GM03348 (cell line): ENCODE measurements at regions not wholly inside any gene's neighbourhood (a gene's known extent, or its start where the extent isn't known, plus 50 kb on each side); places are given as distances from the start of the nearest gene placed in this dataset.

Source experiments
- DNase-seq: peaks from one replicate; pipeline ENCODE4 v3.0.0; 2012; ENCODE audit warnings: low spot score

DNA sequence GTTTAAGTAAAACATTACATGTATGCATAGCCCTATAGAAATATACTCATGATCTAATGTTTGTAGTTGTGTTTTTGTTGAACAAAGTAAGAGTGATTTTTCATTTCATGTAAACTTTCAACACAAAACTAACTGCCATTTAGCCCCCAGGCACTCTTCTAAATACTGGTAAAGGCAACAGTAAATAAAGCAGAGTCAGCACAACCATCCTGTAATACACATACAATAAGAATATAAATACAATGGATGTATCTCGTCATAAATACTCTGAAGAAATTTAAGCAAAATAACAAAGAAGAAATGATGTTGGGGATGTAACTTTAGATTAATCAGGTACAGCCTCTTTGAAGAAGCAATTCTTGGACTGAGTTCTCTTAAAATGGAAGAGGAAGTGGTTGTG, 821.2 kb downstream of the ARAP2 start:
- no peak for DNase-seq

DNA sequence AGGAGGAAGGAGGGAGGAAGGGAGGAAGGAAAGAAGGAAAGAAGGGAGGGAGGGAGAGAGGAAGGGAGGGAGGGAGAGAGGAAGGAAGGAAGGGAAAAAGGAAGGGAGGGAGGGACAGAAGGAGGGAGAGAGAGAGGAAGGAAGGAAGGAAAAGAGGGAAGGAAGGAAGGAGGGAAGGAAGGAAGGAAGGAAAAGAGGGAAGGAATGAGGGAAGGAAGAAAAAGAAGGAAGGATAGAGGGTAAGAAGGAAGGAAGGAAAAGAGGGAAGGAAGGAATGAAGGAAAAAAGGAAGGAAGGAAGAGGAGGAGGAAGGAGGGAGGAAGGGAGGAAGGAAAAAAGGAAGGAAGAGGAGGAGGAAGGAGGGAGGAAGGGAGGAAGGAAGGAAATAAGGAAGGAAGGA, 796.8 kb downstream of the ARAP2 start:
- DNase-seq: no peak

DNA sequence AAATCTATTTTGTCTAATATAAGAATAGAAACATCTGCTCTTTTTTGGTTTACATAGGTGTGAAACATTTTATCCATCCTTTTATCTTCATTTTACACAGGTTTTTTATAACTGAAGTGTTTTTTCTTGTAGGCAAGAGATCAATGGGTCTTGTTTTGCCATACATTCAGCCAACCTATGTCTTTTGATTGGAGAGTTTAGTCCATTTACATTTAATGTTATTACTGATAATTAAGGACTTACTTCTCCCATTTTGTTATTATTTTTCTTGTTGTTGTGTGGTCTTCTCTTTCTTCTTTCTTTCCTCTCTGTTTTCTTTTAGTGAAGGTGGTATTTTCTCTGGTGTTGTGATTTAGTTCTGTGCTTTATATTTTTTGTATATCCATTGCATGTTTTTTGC, 785.3 kb downstream of the ARAP2 start:
- no peak for DNase-seq

DNA sequence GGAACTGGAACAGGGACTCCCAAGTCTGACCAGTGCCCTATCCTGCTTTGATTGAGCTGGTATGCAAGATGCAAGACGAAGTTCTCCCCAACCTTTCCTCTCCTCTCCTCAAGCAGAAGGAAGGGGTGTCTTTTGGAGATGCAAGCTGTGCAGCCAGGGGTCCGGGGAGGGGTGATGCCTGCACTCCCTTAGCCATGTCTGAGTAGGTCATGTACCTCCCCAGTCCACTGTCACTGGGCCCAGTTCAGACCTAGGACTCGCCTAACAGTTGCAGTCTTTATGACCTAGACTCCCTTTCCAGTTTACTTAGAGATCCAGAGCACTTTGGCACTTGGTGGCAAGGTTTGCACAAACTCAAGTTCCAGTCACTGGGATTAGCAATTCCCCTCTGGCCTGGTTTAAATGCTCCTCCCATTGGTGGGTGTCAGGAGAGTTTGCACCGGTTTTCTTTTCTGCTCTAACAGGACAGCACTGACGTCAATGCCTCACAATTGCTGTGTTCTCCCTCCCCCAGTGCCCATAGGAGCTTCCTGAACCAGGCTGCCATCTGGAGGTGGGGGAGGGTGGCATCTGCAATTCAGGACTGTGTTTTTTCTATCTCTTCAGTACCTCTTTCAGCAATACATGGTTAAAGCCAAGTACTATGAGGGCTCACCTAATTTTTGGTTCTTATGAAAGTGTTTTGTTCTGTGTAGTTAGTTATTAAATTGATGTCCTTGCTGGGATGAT, 782.2 kb downstream of the ARAP2 start:
- no peak for DNase-seq

DNA sequence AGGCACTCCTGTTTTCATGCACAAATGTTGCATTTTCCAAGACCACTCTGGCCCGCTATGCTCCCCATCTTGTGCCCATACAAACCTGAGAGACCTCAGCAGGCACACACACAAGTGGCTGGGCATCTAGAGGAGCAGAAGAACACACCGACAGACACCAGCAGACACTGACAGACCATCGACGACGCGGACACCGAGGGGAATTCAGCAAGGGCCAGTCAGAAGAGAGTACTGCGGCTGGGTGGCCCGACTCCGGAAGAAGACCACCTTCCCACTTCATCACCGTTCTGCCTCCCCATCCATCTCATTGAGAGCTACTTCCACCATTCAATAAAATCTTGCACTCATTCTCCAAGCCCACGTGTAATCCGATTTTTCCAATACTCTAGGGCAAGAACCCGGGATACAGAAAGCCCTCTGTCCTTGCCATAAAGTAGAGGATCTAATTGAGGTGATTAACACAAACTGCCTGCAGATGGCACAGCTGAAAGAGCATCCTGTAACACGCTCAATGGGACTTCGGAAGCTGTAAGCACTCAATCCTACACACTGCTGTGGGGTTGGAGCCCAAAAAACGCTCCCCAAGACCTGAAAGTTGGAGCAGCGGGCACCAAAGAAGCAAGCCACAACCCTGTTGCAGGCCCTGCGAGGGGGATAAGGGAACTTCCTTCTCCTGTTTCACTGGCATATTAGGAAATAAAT, 780.9 kb downstream of the ARAP2 start:
- DNase-seq: no peak

DNA sequence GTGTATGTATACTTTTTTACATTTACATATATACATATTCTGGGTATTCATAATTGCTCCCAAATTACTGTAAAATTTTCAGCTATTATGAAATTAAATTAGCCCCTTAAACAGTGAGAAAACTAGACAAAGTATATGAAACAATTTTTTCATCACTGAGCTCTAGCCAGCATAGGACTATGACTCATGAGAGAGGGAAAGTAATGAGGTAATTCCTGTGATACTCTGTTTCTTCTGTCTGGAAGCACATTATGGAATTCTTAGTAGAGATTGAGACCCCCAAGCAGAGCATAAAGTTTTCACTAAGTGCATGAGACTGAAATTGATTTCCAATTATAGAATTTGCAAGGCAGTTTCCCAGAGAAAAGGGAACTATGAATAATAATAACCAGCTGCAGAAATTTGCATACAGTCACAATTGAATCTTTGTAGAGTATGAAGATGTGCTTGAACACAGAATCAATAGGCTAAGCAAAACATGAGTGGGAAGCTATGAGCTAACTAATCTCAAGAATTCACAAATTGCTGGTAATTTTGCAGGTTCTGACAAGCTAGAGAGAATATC, 779.3 kb downstream of the ARAP2 start:
- DNase-seq: no peak

DNA sequence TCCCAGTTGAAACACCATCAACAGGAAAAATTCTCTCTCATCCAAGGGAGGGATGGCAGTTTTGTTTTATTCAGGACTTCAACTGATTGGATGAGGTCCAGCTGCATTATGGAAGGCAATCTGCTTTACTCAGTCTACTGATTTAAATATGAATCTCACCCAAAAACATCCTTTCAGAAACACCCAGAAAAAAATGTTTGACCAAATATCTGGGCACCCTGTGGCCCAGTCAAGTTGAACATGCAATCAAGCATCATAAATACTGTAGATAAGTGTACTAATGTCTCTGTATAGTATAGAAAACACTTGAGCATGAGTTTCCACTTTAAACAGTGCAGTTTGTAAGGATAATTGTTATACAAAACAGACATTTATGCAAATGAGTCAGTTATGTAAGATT, 753.2 kb downstream of the ARAP2 start:
- no peak for DNase-seq

DNA sequence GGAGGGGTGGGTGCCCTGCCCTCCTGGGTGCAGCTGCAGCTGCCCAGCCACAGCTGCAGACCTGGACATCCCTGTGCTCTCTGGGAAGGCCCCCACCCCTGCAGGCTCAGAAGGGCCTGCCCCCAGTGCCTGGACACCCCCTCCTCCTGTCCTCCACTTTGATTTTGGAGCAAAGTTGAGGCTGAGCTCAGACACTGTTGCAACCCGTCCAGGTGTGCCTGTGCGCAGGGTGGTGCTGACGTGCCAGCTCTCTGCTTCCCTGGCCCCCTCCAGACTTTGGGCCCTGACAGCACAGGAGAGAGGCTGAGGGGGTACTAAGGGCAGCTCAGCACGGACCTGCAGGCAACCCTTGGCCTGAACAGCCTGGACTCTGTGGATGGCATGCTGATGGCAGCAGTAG, 750.3 kb downstream of the ARAP2 start:
- no peak for DNase-seq

DNA sequence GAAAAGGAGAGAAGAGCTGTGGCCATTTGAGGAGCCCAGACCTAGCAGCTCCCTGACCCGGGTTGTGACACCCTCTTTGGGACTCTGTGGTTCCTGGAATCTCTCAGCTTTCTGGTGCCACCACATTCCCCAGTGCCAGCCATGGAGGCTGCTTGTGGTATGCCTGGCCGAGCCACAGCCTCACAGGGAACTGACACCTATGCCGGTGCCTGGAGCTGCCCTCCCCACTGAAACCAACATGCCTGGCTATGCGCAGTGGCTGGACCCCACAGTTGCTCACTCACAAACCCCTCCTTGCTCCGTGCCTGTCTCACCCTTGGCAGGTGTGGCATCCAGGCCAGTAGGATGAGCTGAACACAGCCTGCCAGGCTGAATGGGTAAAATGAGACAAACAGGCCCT, 749.4 kb downstream of the ARAP2 start:
- no peak for DNase-seq

DNA sequence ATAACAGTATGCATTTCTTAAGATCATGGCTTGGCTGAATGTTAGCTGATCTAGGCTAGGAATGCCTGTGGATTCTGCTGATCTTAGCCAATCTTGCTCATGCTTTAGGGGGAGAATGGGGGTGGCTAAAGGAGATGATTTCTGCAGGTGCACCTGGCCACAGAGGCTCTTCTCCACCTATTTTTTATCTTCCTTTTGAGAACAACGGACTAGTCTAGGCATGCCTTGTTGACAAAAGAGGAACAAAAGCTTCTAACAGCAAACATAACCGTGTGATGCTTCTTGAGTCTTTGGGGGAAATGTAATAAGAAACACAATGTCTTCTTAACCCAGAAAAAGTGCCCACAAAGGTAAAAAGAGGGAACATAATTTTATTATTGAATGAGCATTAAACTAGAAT, 743.5 kb downstream of the ARAP2 start:
- DNase-seq: no peak

DNA sequence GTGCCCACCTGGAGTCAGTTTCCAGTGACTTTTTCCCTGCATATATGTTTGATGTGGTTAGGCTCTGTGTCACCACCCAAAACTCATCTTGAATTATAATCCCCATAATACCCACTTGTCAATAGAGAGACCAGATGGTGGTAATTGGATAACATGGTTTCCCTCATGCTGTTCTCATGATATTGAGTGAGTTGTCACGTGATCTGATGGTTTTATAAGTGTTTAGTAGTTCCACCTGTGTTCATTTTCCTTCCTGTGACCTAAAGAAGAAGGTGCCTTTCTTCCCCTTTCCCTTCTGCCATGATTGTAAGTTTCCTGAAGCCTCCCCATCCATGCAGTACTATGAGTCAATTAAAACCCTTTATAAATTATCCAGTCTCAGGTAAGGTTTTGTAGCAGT, 740.9 kb downstream of the ARAP2 start:
- no peak for DNase-seq

DNA sequence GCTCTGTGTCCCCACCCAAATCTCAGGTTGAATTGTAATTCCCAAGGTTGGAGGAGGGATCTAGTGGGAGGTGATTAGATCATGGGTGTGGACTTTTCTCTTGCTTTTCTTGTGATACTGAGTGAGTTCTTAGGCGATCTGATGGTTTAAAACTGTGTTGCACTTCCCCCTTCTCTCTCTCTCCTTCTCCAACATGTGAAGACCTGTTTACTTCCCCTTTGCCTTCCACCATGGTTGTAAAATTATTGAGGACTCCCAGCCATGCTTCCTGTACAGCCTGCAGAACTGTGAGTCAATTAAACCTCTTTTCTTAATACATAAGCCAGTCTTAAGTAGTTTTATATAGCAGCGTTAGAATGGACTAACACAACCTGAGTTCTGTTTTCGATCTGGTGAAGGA, 738.2 kb downstream of the ARAP2 start:
- no peak for DNase-seq

DNA sequence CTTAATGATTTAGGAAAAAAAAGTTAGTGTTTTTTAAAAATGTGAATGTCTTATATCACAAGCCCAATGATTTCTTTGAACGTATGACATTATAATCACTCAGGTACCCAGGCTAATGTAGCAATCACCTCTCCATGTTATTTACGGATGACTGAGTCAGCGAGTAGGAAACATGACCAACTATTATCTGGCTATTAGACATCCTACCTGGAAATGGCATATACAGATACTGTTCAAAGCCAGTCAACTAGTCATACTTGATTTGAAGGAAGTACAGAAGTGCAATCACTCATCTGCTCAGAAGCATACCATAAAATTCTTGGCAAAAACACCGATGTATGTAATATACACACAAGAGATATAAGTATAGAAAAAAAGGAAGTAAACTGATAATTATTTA, 732.5 kb downstream of the ARAP2 start:
- DNase-seq: no peak

DNA sequence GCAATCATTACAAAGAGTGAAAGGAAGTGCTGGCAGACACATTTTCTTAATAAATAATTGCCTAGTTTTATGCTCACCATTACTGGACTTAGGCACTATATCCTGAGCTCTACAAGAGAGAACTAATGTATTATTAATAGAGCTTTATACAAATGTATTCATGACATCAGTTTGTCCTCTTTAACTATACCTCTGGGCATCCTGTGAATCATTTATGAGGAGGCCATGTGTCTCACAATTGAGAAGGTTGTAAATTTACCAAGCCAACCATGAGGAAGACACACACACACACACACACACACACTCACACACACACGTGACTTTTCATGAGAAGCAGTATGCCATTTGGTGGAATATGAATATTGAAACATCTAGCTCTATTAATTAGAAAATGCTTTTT, 728.2 kb downstream of the ARAP2 start:
- no peak for DNase-seq

DNA sequence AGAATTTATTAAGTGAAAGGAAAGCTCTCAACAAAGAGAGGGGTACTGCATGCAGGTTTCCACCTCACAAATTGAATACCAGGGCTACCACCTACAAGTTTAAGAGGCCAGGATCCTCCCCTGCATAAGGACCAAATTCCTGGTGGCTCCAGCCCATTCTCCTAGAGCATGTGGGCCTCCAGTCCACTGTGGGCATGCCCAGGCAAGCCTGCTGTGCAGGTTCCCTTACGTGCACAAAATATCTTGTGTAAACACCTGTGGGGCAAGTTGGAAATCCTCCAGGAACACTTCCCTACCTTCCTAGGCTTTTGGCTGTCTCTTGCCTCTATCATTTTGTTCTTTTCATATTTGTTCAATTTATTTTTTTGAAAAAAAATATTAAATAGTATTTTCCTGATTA, 724.3 kb downstream of the ARAP2 start:
- DNase-seq: no peak

DNA sequence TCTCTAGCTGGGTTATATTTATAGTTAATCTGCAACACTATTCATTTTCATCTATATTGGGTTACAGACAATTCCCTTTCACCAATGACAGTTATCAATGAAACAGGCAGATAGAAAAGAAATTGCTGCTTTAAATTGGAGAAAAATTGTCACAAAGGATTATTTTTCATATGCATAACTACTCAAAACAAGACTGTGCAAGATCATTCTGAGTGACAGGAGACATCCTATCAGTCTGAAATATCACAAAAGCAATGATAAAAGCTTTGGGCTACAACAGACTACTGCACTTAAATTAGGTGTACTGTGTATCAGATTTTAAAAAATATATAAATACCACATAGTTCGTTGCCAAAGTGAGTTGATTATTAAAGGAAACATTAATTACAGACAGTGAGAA, 722.6 kb downstream of the ARAP2 start:
- DNase-seq: no peak

DNA sequence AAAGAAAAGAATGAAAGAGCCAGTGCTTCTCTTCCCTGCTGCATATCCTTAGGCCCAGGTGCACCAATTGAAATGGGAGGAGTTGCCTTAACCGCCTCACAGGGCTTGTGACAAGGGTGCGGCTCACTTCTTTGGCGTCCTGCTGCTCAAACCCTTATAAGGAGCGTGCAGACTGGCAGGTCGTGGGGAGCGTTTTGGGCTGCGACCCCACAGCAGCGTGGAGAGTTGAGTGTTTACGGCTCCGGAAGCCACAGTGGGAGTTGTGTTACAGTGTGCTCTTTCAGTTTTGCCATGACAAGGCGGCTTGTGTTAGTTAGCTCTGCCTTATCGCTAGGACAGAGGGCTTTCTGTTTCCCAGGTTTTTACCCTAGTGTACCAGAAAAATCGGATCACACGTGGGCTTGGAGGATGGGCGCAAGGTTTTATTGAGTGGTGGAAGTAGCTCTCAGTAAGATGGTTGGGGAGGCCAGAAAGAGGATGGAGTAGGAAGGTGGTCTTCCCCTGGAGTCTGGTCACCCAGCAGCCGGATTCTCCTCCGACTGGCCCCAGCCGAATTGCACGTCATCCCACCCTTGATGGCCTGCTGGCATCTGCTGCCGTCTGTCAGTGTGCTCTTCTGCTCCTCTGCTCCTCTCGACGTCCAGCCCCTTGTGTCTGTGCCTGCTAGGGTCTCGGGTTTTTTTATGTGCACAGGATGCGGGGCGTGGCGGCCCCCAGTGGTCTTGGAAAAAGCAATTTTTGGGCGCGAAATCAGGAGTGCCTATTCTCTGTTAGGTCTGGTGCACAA, 718.9 kb downstream of the ARAP2 start:
- no peak for DNase-seq

DNA sequence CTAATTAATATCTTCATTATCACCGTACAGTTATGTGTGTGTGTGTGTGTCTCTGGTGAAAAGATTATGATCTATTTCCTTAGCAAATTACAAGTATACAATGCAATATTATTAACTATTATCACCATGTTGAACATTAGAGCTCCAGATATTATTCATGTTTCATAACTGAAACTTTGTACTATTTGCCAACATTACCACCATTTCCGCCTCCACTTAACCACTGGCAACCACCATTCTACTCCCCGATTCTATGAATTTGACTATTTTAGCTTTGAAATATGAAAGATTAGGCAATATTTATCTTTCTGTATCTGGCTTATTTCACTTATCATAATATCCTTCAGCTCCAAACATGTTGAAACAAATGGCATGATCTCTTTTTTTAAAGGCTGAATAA, 717.9 kb downstream of the ARAP2 start:
- no peak for DNase-seq

DNA sequence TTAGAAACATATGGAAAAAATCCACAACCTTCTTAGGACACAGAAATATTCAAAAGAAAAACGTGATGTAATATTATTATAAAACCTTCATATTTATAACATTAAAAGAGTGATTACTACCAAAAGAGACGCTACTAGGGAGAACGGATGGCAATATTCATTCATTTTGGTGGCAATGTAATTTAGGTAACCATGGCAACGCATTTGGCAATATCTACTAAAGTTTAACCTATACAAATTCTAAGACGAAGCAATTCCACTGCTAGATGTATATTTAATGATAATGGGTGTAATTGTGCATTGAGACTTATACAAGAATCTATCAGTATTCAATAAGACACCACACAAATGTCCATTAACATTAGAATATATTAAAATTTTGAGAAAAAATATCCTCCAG, 709.4 kb downstream of the ARAP2 start:
- DNase-seq: no peak

DNA sequence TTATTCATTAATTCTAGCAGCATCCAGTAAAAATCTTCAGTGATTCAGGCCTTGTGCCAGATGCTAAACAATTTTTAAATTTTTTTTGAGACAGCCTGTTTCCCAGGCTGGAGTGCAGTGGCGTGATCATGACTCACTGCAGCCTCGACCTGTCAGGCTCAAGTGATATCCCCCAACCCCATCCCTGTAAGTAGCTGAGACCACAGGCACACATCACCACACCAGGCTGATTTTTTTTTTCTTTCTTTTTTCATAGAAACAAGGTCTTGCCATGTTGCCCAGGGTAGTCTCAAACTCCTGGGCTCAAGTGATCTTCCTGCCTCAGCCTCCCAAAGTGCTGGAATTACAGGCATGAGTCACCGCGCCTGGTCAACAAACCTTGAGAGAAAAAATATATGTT, 705.5 kb downstream of the ARAP2 start:
- no peak for DNase-seq

DNA sequence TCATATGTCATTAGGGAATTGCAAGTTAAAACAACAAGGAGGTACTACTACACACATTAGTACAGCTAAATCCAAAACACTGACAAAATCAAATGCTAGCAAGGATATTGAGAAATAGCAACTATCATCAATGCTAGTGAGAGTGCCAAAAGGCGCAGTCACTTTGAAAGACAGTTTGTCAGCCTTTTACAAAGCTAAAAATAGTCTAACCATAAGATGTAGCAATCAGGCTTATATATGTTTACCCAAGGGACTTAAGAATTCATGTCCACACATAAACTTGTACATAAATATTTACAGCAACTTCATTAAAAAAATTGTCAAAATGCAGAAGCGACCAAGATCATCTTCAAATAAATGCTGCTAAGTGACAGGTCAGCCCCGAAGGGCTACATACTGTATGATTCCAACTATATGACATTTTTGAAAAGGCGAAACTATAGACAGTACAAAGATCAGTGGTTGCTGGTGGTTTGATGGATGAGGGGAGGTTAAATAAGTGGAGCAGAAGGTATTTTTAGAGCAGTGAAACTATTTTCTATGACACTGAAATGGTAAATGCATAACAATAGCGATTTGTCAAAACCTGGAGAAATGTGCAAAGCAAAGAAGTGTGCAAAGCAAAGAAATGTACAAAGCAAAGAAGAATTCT, 704.8 kb downstream of the ARAP2 start:
- DNase-seq: no peak

DNA sequence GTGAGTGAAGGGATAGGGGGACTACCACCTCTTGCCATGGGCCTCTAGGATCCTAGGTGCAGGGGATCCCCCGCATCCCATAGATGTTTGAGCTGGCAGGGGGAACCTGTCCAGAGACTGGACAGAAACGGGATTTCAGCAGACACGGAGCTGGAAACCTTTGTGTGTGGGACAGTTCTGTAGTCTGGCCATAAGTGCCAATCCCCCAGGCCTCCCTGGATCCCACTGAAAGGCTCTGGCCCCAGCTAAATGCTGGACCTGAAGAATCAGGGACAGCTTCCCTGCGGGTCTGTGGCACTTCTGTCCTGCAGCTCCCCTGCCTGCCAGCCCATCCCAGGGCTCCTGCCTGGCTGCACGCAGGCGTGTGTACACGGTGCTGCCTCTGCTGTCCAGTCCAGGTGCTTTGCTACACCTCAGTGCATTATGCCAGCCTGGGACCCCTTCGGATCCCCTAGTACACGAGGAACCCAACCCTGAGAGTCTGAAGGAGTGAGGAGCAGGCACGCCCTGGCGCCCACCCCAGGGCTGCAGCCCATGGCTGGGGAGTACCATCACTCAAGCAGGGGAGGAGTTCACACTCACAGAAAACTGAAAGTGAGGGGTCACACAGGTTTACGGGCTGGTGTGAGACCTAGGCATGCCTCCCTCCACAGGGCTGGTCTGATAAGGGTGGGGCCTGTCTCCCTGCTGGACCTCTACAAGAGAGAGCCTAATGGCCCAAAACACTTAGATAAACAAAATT, 703.0 kb downstream of the ARAP2 start:
- no peak for DNase-seq
